NCI-H2081 treated with DMSO at 0.1 percent for 48 hours (cell line): ENCODE measurements at regions not wholly inside any gene's neighbourhood (a gene's known extent, or its start where the extent isn't known, plus 50 kb on each side); places are given as distances from the start of the nearest gene placed in this dataset.

ENCODE experiments used
- DNase-seq: peaks from one replicate; lab custom pipeline; 2025; lab: John Stamatoyannopoulos, UW

- DNase-seq: no peak
Measured at GRCh38 chr12:126767334-126767733, 1499.6 kb upstream of the TMEM132C start.

- no peak for DNase-seq
Measured at GRCh38 chr12:126768517-126768916, 1498.5 kb upstream of the TMEM132C start.

- DNase-seq: no peak
Measured at GRCh38 chr12:126770188-126770587, 1496.8 kb upstream of the TMEM132C start.

GRCh38 chr12:126772171-126772864 lies 1494.7 kb upstream of the TMEM132C start:
- no peak for DNase-seq

GRCh38 chr12:126773012-126773411 lies 1494.0 kb upstream of the TMEM132C start:
- no peak for DNase-seq

- no peak for DNase-seq
Measured at GRCh38 chr12:126773491-126773890, 1493.5 kb upstream of the TMEM132C start.

- no peak for DNase-seq
Measured at GRCh38 chr12:126776026-126776655, 1490.8 kb upstream of the TMEM132C start.

GRCh38 chr12:126780343-126780742 lies 1486.6 kb upstream of the TMEM132C start:
- DNase-seq: no peak

GRCh38 chr12:126781593-126781992 lies 1485.4 kb upstream of the TMEM132C start:
- DNase-seq: no peak

- DNase-seq: no peak
Measured at GRCh38 chr12:126782083-126782482, 1484.9 kb upstream of the TMEM132C start.

- DNase-seq: no peak
Measured at GRCh38 chr12:126784328-126784921, 1482.5 kb upstream of the TMEM132C start.

GRCh38 chr12:126789963-126790362 lies 1477.0 kb upstream of the TMEM132C start:
- DNase-seq: no peak

- no peak for DNase-seq
Measured at GRCh38 chr12:126791122-126791521, 1475.8 kb upstream of the TMEM132C start.

GRCh38 chr12:126792411-126792810 lies 1474.6 kb upstream of the TMEM132C start:
- DNase-seq: no peak

GRCh38 chr12:126797525-126797924 lies 1469.4 kb upstream of the TMEM132C start:
- DNase-seq: no peak

- DNase-seq: no peak
Measured at GRCh38 chr12:126798449-126798848, 1468.5 kb upstream of the TMEM132C start.

GRCh38 chr12:126807312-126807865 lies 1459.6 kb upstream of the TMEM132C start:
- no peak for DNase-seq

GRCh38 chr12:126811391-126811790 lies 1455.6 kb upstream of the TMEM132C start:
- no peak for DNase-seq

- no peak for DNase-seq
Measured at GRCh38 chr12:126819554-126819953, 1447.4 kb upstream of the TMEM132C start.

- DNase-seq: no peak
Measured at GRCh38 chr12:126830778-126831680, 1435.9 kb upstream of the TMEM132C start.

GRCh38 chr12:126837697-126838096 lies 1429.3 kb upstream of the TMEM132C start:
- DNase-seq: no peak
